GM13976 (cell line): ENCODE measurements at regions not wholly inside any gene's neighbourhood (a gene's known extent, or its start where the extent isn't known, plus 50 kb on each side); places are given as distances from the start of the nearest gene placed in this dataset.

ENCODE experiments used
- DNase-seq: peaks from one replicate; pipeline ENCODE4 v3.0.0; 2012; ENCODE audit warnings: low spot score
- in situ Hi-C: fragments of 300-500 bp; cut with MboI; formaldehyde crosslinking; loops from one replicate; pipeline ENCODE4 v1.12.0; 2022; ENCODE audit warnings: low sequenced_read_pairs, mixed read lengths, inconsistent platforms; ENCODE audit not compliant: unreplicated experiment
- TF ChIP-seq, protein P1 (sequence below): IDR thresholded peaks from 2 replicates; pipeline ENCODE4 v1.5.1; 2012; ENCODE audit warnings: borderline replicate concordance, mild to moderate bottlenecking; ENCODE audit not compliant: insufficient read depth; ENCODE audit errors: extremely low read depth, missing control alignments, control extremely low read depth

DNA sequence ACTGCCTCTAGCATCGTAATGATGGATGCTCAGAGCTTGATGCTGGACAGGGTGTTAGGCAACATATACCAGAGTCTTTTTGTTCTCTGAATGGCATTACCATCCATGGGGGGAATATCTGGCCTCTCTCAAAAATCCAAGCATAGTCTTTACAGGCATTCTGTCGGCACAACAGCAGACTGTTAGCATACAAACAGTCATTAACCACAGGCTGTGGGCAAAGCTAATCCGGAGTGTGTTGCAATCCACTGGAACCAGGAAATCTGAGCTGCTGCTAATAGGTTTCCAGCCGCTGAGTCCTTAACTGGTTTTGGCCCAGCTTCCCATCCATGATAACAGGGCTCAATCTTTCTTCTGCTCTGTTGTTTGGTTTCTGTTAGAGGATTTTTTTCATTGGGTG is 371.9 kb downstream of the HS3ST3B1 start:
- DNase-seq, result no peak
- in situ Hi-C loops, result no loop called here
- TF ChIP-seq, protein P1, sequence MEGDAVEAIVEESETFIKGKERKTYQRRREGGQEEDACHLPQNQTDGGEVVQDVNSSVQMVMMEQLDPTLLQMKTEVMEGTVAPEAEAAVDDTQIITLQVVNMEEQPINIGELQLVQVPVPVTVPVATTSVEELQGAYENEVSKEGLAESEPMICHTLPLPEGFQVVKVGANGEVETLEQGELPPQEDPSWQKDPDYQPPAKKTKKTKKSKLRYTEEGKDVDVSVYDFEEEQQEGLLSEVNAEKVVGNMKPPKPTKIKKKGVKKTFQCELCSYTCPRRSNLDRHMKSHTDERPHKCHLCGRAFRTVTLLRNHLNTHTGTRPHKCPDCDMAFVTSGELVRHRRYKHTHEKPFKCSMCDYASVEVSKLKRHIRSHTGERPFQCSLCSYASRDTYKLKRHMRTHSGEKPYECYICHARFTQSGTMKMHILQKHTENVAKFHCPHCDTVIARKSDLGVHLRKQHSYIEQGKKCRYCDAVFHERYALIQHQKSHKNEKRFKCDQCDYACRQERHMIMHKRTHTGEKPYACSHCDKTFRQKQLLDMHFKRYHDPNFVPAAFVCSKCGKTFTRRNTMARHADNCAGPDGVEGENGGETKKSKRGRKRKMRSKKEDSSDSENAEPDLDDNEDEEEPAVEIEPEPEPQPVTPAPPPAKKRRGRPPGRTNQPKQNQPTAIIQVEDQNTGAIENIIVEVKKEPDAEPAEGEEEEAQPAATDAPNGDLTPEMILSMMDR, result no peak

DNA sequence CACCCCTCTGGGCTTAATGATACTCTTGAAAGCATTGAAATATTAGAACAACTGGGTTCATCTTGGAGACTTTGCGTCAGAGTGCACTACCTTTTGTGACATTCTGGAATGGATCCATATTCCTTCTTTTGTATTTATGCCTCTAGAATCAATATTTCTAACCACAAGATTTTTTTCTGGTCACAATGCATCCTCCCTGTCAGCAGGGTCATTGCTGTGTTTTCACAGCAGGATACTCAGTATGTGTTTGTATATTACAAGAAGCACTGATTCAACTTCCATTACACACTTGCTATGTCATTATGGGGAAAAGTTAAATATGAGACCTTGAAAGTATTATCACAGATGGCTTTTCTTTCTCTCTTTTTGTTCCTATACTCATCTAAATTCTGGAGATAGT is 370.0 kb downstream of the HS3ST3B1 start:
- in situ Hi-C loops, result no loop called here
- TF ChIP-seq, protein P1, result no peak
- DNase-seq, result no peak

DNA sequence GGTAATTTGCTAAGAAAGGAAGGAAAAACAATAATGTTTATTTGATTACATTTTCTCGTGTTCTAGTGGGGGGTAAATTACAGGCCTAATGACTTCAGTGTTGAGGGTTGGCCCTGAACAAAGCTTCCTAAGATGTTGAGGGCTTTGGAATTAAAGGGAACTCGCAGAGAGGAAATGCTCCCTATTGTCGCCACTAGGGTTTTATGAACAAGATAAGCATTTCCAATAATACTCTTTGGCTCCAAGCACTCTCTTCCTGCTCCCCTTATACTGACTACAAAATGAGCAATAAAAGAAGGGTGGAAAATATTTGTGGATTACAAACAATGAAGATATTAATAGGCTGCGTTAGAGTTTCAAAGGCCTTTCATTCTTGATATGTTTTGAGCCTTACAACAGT is 363.6 kb downstream of the HS3ST3B1 start:
- no peak for DNase-seq
- TF ChIP-seq, protein P1, result no peak
- in situ Hi-C loops, result no loop called here

DNA sequence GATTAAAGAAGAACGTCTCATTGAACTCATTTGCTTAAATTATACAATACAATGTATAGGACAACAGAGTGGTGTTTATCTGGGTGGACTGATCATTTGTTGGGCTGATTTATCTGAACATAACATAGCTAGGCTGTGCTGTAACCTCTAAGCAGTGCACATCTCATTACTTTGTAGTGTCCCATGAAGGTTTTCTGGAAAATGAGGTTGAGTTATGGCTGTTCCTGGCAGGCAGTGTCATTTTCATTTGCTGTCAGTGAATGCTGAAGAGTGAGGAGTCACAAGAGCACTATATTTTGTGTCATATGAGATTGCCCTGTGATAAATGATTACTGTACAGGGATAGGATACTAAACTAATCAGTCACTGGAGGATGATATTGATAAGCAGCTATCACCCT is 340.2 kb downstream of the HS3ST3B1 start:
- TF ChIP-seq, protein P1, result no peak
- in situ Hi-C loops, result loop anchor here (10.0 kb wide), 1 partner anchor 64 kb away; no protein-coding TSS in a partner anchor

DNA sequence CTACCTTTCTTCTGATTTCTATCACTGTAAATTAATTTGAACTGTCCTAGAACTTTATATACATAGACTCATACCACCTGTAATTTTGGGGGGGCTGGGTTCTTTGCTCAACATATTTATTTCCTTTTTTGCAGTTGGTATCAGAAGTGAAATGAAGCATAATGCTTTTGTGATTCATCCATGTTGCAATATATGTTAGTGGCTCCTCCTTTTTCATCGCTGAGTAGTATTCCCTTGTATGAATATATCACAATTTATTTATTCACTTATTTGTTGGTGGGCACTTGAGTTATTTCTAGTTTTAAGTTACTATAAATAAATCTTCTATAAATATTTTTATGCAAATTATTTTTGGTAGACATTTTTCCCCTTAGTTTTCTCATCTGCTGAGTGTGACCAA is 336.4 kb downstream of the HS3ST3B1 start:
- in situ Hi-C loops, result no loop called here
- DNase-seq, result no peak

More for the DNA sequence above, 340.2 kb downstream of the HS3ST3B1 start:
- DNase-seq, result no peak

DNA sequence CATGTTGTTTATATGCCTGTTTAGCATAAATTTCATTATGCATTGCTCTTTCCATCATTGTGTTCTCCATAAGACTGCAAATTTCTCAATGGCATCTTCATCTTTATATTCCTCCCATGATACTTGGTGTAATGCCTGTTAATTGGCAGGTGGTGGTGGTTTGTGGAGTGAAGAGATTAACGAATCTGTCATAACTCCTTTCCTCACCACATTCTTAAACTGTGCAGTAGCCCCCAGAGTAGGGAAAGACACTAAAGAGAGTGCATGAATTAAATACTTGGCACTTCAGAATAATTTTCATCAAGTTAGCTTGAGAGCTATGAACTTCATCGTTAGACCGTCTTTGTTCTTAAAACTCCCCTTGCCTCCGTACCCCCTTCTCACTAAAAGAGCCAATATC is 329.7 kb downstream of the HS3ST3B1 start:
- TF ChIP-seq, protein P1, result no peak
- DNase-seq, result no peak
- in situ Hi-C loops, result no loop called here

More for the DNA sequence above, 336.4 kb downstream of the HS3ST3B1 start:
- TF ChIP-seq, protein P1, result no peak

DNA sequence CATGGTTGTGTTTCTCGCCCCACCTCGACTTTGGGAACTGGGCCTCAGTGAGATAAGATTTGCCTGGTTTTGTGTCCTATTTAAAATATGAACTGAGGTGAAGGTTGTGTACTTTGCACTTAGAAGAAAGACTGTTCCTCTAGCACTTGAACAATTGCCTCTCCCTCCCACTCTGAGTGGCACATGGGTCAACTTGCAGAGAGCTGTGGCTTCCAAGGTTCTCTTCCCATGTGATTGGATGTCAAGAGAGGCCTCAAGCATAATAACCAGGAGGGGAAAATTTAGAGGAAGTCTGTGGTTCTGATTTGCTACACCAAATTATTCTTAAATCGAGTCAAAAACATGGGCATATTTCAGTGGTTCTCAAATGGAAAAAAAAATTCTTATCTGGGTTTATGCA is 329.2 kb downstream of the HS3ST3B1 start:
- TF ChIP-seq, protein P1, result no peak
- in situ Hi-C loops, result no loop called here
- DNase-seq, result no peak
